Rectal smooth muscle tissue (tissue), 1 donor: ENCODE measurements at regions not wholly inside any gene's neighbourhood (a gene's known extent, or its start where the extent isn't known, plus 50 kb on each side); places are given as distances from the start of the nearest gene placed in this dataset.

Source experiments
- H3K27ac ChIP-seq: one replicate; pipeline ENCODE4 v1.7.0; 2013; ENCODE audit warnings: low read depth, low read length, inconsistent platforms
- H3K27me3 ChIP-seq: one replicate; pipeline ENCODE4 v1.7.0; 2013; ENCODE audit warnings: low read length; ENCODE audit not compliant: control insufficient read depth, insufficient read depth
- H3K36me3 ChIP-seq: one replicate; pipeline ENCODE4 v1.7.0; 2013; ENCODE audit warnings: low read length; ENCODE audit not compliant: control insufficient read depth, insufficient read depth
- H3K4me1 ChIP-seq: one replicate; pipeline ENCODE4 v1.7.0; 2013; ENCODE audit warnings: low read length; ENCODE audit not compliant: control insufficient read depth, insufficient read depth
- H3K4me3 ChIP-seq: one replicate; pipeline ENCODE4 v1.7.0; 2013; ENCODE audit warnings: low read length
- H3K9ac ChIP-seq: one replicate; pipeline ENCODE4 v1.7.0; 2013; ENCODE audit warnings: low read length

GRCh38 chr6:121522771-121523386, 87.4 kb downstream of the GJA1 start:
- H3K27me3 ChIP-seq: no peaks in the 10 kb centered on the region
- H3K36me3 ChIP-seq: no peaks in the 10 kb centered on the region
- no peak overlapping the region for H3K4me3 ChIP-seq
- peak overlapping the region; percentile 7 for H3K27ac ChIP-seq
- H3K9ac ChIP-seq: no peak overlapping the region
- peaks cover 11% of the 10 kb centered on the region for H3K4me1 ChIP-seq

GRCh38 chr6:121523628-121524027, 88.2 kb downstream of the GJA1 start:
- peaks cover 11% of the 10 kb centered on the region for H3K4me1 ChIP-seq
- H3K27me3 ChIP-seq: no peaks in the 10 kb centered on the region
- no peak overlapping the region for H3K27ac ChIP-seq
- no peak overlapping the region for H3K4me3 ChIP-seq
- H3K9ac ChIP-seq: no peak overlapping the region
- H3K36me3 ChIP-seq: no peaks in the 10 kb centered on the region

GRCh38 chr6:121526282-121526681, 90.8 kb downstream of the GJA1 start:
- no peaks in the 10 kb centered on the region for H3K27me3 ChIP-seq
- H3K9ac ChIP-seq: no peak overlapping the region
- H3K27ac ChIP-seq: no peak overlapping the region
- no peaks in the 10 kb centered on the region for H3K36me3 ChIP-seq
- no peak overlapping the region for H3K4me3 ChIP-seq
- H3K4me1 ChIP-seq: peaks cover 11% of the 10 kb centered on the region

GRCh38 chr6:121531658-121532169, 96.3 kb downstream of the GJA1 start:
- Histone ChIP-seq H3K4me3 (no peak overlapping the region), H3K4me1 (peaks cover under 1% of the 10 kb centered on the region), H3K36me3 (no peaks in the 10 kb centered on the region), H3K9ac (no peak overlapping the region), H3K27me3 (no peaks in the 10 kb centered on the region), H3K27ac (no peak overlapping the region)

GRCh38 chr6:121533321-121533841, 97.9 kb downstream of the GJA1 start:
- Histone ChIP-seq H3K4me3 (no peak overlapping the region), H3K36me3 (no peaks in the 10 kb centered on the region), H3K4me1 (no peaks in the 10 kb centered on the region), H3K27ac (no peak overlapping the region), H3K27me3 (no peaks in the 10 kb centered on the region), H3K9ac (no peak overlapping the region)

- Histone ChIP-seq H3K4me3 (no peak overlapping the region), H3K36me3 (no peaks in the 10 kb centered on the region)
Observed at GRCh38 chr6:121535777-121536176, 100.3 kb downstream of the GJA1 start.

GRCh38 chr6:121536345-121536744, 100.9 kb downstream of the GJA1 start:
- H3K27me3 ChIP-seq: no peaks in the 10 kb centered on the region
- H3K27ac ChIP-seq: no peak overlapping the region
- no peak overlapping the region for H3K4me3 ChIP-seq
- H3K9ac ChIP-seq: no peak overlapping the region
- no peaks in the 10 kb centered on the region for H3K4me1 ChIP-seq
- no peaks in the 10 kb centered on the region for H3K36me3 ChIP-seq

More at GRCh38 chr6:121535777-121536176, 100.3 kb downstream of the GJA1 start:
- no peak overlapping the region for H3K9ac ChIP-seq
- H3K27me3 ChIP-seq: no peaks in the 10 kb centered on the region
- H3K27ac ChIP-seq: no peak overlapping the region
- H3K4me1 ChIP-seq: no peaks in the 10 kb centered on the region

GRCh38 chr6:121539439-121539838, 104.0 kb downstream of the GJA1 start:
- H3K4me3 ChIP-seq: no peak overlapping the region
- H3K27ac ChIP-seq: no peak overlapping the region
- H3K36me3 ChIP-seq: no peaks in the 10 kb centered on the region
- no peak overlapping the region for H3K9ac ChIP-seq
- H3K27me3 ChIP-seq: no peaks in the 10 kb centered on the region
- no peaks in the 10 kb centered on the region for H3K4me1 ChIP-seq

- no peak overlapping the region for H3K9ac ChIP-seq
- no peaks in the 10 kb centered on the region for H3K4me1 ChIP-seq
- no peaks in the 10 kb centered on the region for H3K27me3 ChIP-seq
- no peak overlapping the region for H3K4me3 ChIP-seq
- H3K27ac ChIP-seq: no peak overlapping the region
- no peaks in the 10 kb centered on the region for H3K36me3 ChIP-seq
Observed at GRCh38 chr6:121540210-121540609, 104.8 kb downstream of the GJA1 start.

- H3K27me3 ChIP-seq: no peaks in the 10 kb centered on the region
- no peaks in the 10 kb centered on the region for H3K36me3 ChIP-seq
- H3K4me1 ChIP-seq: no peaks in the 10 kb centered on the region
- no peak overlapping the region for H3K9ac ChIP-seq
- no peak overlapping the region for H3K4me3 ChIP-seq
- no peak overlapping the region for H3K27ac ChIP-seq
Observed at GRCh38 chr6:121544691-121545090, 109.2 kb downstream of the GJA1 start.

GRCh38 chr6:121548131-121548530, 112.7 kb downstream of the GJA1 start:
- H3K9ac ChIP-seq: no peak overlapping the region
- H3K4me3 ChIP-seq: no peak overlapping the region
- H3K27me3 ChIP-seq: no peaks in the 10 kb centered on the region
- H3K27ac ChIP-seq: no peak overlapping the region
- no peaks in the 10 kb centered on the region for H3K36me3 ChIP-seq
- H3K4me1 ChIP-seq: no peaks in the 10 kb centered on the region

- Histone ChIP-seq H3K4me3 (no peak overlapping the region), H3K4me1 (no peaks in the 10 kb centered on the region), H3K27me3 (no peaks in the 10 kb centered on the region), H3K36me3 (no peaks in the 10 kb centered on the region), H3K9ac (no peak overlapping the region), H3K27ac (no peak overlapping the region)
Observed at GRCh38 chr6:121549736-121550135, 114.3 kb downstream of the GJA1 start.

- no peaks in the 10 kb centered on the region for H3K36me3 ChIP-seq
- no peaks in the 10 kb centered on the region for H3K4me1 ChIP-seq
- no peak overlapping the region for H3K9ac ChIP-seq
- no peaks in the 10 kb centered on the region for H3K27me3 ChIP-seq
- no peak overlapping the region for H3K27ac ChIP-seq
- no peak overlapping the region for H3K4me3 ChIP-seq
Observed at GRCh38 chr6:121550491-121551010, 115.1 kb downstream of the GJA1 start.
